Coronary artery (tissue), 2 donors: ENCODE measurements at regions not wholly inside any gene's neighbourhood (a gene's known extent, or its start where the extent isn't known, plus 50 kb on each side); places are given as distances from the start of the nearest gene placed in this dataset.

Experiments used
- DNase-seq: peaks from one replicate; pipeline ENCODE4 v3.0.0-alpha.2; 2017; ENCODE audit warnings: low spot score
- H3K27ac ChIP-seq, 2 donors: fragments of 200-600 bp; sonication (generic); one replicate each; pipeline ENCODE4 v1.5.1; 2016 to 2019
- H3K4me3 ChIP-seq: fragments of 200-600 bp; sonication (generic); 2 replicates; pipeline ENCODE4 v1.5.1; 2016; ENCODE audit warnings: mild to moderate bottlenecking, moderate library complexity
- CTCF ChIP-seq: fragments of 200-600 bp; sonication (generic); IDR thresholded peaks from one replicate; pipeline ENCODE4 v1.5.1; 2019; ENCODE audit warnings: antibody characterized with exemption

GRCh38 chr2:16258350-16258749 lies 318.0 kb downstream of the MYCN start:
- H3K4me3 ChIP-seq, result no peak overlapping the region
- no peak overlapping the region for H3K27ac ChIP-seq
- TF ChIP-seq CTCF, result no peak
- no peak for DNase-seq

- Histone ChIP-seq H3K27ac (no peak overlapping the region), H3K4me3 (no peak overlapping the region)
- peak; percentile 38 for DNase-seq
- no peak for TF ChIP-seq CTCF
These were observed 317.1 kb downstream of the MYCN start for GRCh38 chr2:16257322-16258028.

- DNase-seq, result peak; percentile 17
- Histone ChIP-seq H3K4me3 (no peak overlapping the region), H3K27ac (no peak overlapping the region)
- TF ChIP-seq CTCF, result no peak
These were observed 316.4 kb downstream of the MYCN start for GRCh38 chr2:16256601-16257321.

- no peak for TF ChIP-seq CTCF
- no peak overlapping the region for H3K4me3 ChIP-seq
- no peak overlapping the region for H3K27ac ChIP-seq
- no peak for DNase-seq
These were observed 314.8 kb downstream of the MYCN start for GRCh38 chr2:16255120-16255519.

- no peak for DNase-seq
- H3K4me3 ChIP-seq, result no peak overlapping the region
- no peak for TF ChIP-seq CTCF
- H3K27ac ChIP-seq, result no peak overlapping the region
These were observed 314.1 kb downstream of the MYCN start for GRCh38 chr2:16254356-16254965.

GRCh38 chr2:16253291-16253690 lies 312.9 kb downstream of the MYCN start:
- Histone ChIP-seq H3K4me3 (no peak overlapping the region), H3K27ac (no peak overlapping the region)
- no peak for DNase-seq
- no peak for TF ChIP-seq CTCF
